Tongue (tissue), 1 donor: ENCODE measurements at regions not wholly inside any gene's neighbourhood (a gene's known extent, or its start where the extent isn't known, plus 50 kb on each side); places are given as distances from the start of the nearest gene placed in this dataset.

ENCODE experiments used
- DNase-seq: peaks from one replicate; pipeline ENCODE4 v3.0.0-alpha.2; 2015

DNA sequence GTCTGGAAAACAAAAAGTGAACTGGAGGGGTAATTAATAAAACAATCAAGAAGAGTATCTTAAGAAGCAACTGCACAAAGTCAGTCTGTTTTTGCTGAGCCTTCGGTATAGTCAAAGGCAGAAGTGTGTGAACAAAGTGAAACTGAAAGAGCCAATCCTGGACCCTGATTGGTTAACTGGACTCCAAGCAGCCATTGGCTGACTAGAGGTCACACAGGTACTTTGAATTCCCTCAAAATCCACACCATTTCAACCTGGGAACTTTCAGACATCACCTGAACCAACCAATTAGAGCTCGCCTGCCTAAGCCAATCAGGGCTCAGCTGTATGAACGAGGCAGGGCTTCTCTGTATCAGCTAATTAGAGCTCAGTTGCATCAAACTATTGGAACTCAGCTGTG lies 286.7 kb downstream of the TLE4 start:
- DNase-seq = no peak

DNA sequence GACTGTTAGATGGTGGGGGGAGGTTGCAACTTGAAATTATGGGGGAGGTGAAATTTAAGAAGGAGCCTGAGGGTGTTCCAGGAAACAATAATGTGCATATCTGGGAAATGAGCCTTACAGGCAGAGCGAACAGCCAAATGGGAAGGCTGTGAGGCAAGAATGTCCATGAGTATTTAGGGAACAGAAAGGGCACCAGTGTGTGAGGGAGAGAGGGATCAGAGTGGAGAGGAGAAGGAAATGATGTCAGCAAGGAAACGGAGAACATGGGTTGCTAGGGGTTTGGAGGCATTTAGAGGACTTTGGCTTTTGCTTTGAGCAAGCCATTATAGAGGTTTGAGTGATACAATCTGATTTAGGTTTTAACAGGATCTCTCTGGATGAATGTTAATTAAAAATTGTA lies 285.4 kb downstream of the TLE4 start:
- DNase-seq = no peak

DNA sequence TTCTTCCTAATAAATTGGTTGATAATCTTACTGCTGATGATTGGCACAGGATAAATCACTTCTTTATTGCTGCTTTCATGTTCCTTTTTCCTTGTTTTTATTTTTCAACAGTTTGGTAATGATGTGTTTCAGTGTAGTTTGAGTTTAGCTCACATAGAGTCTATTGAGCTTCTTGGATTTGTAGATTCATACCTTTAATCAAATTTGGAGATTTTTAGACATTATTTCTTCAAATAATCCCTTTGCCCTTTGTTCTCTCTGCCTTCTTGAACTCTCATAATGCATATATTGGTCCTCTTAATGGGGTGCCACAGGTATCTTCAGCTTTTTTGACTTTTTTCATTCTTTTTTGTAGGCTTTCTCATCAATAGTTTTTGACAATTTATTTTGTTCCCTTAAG lies 275.3 kb downstream of the TLE4 start:
- DNase-seq = no peak

DNA sequence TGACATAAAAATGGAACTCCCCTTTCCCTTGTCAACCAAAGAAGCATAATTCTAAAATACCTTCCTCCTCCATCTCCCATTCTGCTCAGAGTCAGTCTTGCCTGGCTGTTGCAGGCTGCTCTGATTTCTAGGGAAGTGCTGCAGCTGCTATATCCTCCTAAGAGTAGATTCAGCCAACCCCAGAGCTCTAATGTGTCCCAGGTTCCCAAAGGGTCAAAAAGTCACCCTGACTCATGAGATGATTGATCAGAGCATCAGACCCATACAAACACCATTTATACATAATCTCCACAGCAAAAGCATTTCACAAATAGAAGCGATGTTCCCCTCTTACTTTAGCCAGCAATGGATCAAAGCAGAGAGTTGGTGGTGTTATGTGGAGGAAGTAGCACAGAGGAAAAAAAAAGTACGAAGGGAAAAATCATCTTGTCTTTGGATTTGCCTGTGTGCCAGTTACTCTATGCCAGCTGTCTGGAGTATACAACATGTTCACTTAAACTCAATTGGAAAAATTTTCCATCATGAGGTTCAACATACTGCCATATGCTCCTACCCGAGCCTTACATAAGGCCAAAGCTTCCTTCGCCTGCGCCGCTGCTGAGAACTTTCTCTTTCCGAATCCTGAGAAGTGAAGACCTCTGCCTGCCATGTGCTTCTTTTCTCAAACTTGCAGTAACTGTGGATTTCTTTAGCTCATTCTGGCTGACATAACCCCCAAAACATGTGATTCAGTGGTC lies 258.0 kb downstream of the TLE4 start:
- no peak for DNase-seq

DNA sequence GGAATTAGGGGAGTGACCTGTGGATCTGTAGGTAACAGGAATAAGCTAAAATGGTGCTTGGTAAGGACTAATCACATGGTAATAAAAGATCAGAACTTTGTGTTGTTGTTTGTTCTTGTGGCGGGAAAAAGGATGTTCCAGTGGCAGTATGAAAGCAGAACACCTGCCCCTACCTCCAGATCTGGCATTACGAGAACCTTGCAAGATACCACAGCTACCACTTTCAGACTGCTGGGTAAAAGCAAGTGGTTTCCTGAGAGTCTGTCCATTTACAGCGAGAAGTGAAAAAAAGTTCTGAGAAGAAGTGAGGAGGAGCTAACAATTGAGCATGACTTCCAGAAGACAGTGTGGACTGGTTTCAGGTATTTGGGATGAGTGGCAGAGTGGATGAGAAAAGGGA lies 252.5 kb downstream of the TLE4 start:
- DNase-seq = no peak

DNA sequence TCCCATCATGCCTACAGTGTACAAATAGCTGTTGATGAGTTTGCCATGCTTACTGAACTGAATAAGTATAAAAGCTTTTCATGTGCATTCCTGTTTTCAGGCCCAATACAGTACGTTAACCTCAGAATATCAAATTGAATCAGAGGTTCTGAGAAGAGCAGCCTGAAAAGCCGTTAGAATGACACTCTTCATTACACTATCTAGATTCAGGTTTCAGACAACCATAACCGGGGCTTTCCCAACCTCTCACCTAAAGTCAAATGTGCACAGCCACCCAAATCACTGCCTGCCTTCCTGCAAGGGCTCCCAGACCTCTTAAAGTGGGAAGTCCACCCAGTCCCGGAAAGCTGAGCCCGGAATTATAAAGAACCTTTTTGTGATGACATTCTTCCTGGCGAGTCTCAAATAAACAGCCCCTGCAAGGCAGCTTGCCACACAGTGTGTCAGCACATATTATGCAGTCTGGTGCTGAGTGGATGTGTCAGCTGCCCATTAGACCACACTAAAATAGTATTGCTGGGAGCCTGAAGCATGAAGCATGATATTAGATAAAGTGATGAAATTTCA lies 245.8 kb downstream of the TLE4 start:
- peak; percentile 21 for DNase-seq

DNA sequence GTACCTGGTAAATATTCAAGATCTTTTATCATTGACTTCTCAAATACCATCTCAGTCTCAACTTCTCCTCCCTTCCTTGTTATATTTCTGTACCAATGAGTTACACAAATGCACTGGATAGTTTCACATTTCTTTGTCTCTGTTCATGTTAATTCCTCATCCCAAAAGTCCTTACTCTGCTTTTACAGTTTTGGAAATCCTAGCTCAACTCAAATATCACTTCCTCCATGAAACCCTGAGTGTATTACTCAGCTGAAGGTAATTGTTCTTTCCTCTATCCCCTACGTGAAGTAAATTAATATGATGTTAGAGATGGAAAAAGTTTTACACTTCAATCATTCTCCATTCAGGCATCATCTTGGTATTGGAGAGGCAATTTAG lies 241.5 kb downstream of the TLE4 start:
- no peak for DNase-seq

DNA sequence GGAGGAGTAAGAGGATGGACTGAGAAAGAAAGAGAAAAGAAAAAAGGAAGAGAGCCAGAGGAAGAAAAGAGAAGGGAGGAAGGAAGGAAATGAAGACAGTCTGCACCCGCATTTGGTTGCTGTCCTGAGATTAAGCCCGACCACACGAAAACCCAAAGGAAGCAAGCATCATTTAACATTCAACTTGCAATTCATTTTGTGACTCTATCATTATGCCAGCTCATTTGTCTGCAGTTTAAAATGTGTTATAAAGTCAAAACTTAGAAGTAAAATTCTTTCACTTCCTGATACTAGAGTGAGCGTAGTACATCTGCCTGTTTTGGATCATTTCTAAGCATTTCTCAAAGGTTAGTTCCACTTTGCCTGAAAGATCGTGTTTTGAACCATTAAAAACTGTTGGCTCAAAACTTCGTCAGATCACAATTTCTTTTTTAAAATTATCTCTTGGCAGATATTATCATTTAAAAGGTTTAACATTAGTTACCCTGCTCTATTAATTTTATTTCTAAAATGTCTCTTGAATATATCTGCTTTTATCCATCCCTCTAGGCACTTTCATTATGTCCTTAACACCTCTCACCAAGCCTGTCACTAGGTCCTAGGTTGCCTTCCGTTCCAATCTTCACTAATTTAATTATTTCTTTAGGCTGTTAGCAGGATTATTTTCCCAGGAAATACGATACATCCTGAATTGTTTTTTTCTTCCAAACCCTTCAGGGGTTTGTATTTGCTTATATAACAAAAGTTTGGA lies 240.9 kb downstream of the TLE4 start:
- DNase-seq = no peak

DNA sequence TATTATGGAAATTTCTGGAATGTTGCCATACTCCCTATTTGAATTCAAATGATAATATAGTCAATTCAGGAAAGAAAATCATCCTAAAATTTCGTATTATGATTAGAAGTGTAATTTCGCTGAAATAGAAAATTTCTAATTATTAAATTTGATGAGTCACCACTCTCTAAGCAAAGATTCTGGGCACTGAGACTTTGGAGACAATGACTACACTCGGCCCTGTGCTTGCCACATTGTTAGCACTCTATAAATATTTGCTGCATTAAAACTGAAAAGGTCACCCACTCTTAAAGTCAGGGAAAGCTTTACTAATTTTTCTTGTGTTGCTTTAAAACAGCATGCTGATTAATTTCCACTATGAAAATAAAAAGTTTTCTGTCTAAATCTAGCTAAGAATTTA lies 240.3 kb downstream of the TLE4 start:
- DNase-seq = no peak

DNA sequence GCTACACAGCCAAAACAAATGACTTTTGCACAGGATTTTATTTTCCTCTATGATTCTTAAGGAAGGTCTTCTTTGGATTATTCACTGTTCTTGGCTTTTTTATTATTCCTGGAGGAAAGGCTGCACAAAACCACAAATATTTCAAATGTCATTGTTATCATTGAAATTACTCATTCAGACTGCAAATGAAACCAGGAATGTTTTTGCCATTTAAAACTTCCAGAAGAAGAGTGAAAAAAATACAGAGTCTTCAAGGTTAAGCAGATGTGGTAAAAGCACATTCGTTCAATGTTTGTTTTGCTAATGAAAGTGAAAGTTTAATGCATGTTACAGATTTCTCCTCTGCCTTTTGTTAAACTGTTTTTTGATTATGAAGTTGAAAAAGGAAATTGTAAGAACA lies 238.2 kb downstream of the TLE4 start:
- no peak for DNase-seq

DNA sequence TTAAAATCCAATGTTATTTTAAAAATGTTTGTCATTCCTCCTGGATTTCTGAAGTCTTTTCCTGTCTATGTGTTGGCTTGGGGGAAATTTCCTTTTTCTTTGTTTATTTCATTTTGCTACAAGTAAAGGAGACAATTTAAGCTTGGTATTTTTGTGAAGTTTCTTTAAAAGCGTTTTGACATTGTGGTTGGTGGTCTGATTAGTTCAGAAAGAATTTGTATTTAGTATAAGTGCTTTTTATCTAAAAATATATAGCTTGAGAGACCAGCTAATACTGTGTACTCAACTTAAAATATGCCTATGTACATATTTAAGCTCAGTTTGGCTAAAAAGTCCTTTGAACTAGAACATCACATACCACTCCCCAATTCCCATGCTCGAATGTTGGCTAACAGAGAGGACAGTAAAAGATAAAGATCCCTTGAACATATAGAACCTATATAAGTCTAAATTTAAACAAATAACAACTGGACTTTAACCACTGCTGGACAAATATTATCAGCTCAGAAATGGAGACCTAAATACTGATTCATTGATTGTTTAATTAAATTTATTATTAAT lies 237.6 kb downstream of the TLE4 start:
- DNase-seq = no peak

DNA sequence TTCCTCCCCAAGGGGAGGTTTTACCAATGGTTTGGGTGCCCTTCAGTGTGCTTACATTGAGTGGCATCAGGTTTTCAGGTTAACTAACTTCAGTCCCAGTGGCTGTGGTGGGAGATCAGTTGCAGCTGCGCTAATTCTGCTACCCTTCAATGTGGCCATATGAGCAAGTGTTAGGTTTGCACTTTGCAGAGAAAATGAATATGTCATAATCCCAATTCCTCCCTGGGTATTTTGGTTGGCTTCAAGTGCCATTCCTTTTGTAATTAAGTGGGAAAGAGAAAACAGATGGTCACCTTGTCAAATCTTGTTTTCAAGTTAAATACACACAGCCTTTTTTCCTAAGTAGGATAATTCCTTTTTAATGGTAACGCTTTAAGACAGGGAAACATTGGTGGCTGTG lies 236.2 kb downstream of the TLE4 start:
- DNase-seq = no peak

DNA sequence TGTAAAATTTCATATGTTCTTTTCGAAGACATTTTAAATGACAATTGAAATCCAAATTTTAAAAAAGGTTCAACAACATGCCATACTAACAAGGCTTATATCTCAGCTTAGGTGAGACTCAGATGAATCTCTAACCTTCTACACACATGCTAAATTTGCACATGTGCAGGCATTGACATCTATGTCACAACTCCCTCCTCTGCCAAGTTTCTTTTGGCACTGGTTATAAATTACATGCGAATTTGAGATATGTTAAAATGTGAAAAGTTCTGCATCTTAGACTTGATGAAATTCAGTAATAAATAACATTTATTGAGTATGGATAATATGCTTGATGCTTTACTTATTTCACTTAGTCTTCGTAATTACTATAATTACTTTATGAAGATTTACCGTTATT lies 234.3 kb downstream of the TLE4 start:
- DNase-seq = peak; percentile 33

DNA sequence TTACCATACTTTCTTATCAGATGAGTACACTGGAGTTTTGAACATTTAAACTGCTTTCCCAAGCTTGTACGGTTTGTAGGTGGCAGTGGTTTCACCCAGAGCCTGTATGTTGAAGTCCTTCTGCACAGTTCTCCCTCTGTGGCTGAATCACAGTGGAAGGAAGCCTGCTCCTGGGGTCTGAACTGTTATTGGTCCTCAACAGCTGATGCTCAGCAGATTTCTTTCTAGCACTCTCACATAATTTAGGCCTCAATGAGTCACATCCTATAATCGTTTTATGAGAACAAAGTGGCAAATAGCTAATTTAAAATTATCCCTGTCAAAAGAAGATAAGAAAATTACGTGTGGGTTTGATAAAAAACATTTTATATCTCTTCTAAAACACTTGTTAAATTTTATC lies 229.7 kb downstream of the TLE4 start:
- DNase-seq = no peak

DNA sequence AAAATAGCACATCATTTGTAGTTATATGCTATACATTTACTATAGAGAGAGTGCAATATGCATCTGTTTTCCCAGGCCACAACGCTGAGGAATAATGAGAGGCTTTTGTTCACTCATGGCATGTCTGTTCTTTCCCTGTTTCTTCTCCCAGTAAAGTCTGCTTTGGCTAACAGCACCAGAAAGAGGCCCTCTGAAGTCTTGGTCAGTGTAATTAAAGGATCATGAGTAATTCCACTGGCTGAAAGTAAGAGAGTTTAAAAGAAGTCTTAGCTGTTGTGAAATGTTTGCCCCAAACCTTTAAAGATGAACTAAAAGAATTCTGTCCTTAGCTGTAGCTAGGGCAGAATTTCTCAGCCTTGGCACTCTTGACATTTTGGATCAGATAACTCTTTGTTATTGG lies 228.8 kb downstream of the TLE4 start:
- peak; percentile 49 for DNase-seq

DNA sequence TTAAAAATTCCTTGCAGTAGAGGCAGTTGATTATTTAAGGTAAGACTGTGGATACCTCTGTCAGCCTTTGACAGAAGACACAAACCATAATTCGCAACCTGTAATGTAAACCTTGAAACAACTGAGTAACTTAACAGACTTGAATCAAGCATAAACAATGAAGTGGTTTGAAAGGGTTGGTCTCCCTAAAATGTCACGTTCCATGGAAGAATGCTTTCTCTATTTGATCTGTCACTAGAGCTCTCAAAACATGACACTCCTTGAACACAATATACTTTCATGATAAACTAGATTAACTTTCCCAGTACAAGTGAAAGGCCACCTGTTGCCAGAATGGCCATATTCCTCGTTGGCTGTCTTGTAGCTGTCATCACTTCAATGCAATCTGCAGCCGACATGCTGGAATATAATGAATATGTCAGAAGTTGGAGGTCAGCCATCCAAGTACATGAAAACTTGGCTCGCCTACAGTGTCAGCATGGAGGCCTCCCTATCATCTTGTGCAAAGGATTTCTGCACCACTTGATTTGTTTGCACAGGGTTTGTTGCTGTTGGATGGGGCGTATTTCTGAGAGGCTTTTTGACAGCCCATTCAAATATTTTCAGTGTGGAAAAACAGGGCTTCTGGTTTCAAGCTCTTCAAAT lies 228.0 kb downstream of the TLE4 start:
- peak; percentile 96 for DNase-seq

DNA sequence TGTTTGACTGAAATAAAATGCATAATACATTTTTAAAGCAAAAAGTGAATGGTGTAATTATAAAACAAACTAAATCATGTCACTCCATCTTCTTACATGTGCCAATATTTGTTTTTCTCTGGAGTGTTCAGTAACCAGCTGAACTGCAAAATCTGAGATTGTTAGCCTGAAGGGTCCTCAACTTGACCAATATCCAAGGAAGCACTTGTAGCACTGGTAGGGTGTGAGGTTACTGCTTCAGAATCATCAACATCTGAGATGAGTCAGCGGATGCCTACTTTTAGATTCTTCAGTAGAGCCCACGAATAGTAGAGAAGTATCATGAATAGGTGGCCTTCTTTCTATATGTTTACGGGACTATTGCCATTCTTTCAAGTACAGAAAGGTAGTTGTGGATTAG lies 226.7 kb downstream of the TLE4 start:
- DNase-seq = no peak

DNA sequence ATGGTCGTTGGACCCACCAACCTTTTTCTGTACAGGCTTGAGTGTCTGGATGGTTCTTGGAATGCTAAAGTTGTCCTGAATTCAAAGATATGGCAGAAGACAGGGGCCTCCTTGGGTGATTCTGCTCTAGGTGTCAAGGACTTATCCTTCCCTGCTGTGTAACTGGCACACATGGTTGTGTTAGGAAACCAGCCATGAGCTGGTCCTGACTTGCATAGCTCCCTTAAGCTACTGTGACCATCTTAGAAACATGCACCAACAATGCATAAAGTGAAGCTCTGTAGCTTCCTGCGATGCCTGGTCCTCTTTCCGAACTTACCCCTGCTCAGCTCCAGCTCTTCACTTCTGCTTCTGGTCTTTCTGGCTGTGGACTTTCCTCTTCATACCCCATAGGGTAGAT lies 224.6 kb downstream of the TLE4 start:
- no peak for DNase-seq

DNA sequence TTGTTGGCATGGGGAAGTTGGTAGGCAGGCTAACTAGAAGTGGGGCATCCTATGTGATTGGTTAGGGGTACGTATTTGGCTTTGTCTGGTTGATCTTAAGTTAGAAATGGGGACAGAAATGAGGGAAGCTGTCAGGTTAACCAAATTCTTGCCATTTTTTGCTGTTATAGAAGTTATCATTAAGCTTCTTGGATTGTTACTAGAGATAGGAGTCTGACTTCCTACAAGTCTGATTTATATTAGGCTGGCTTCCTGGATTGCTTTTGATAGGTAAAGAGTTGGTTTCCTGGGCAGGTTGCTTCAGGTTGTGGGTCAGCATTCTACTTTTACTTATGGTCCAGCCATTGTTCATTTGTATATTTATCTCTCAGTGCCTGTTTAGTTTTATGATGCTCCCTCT lies 216.9 kb downstream of the TLE4 start:
- no peak for DNase-seq

DNA sequence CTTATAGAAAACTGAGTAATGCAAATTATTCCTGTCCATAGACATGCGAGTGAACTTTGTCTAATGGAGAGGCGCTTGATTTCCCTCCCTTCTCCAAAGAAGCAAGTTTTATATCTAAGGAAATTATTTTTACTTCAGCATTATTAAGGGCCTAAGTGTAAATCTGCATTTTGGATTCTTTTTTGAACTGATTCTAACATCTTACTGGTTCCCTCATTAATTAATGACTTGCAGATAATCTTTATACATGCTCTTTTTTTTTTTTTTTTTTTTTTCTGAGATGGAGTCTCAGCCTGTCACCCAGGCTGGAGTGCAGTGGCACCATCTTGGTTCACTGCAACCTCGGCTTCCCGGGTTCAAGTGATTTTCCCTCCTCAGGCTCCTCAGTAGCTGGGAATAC lies 209.5 kb downstream of the TLE4 start:
- no peak for DNase-seq

DNA sequence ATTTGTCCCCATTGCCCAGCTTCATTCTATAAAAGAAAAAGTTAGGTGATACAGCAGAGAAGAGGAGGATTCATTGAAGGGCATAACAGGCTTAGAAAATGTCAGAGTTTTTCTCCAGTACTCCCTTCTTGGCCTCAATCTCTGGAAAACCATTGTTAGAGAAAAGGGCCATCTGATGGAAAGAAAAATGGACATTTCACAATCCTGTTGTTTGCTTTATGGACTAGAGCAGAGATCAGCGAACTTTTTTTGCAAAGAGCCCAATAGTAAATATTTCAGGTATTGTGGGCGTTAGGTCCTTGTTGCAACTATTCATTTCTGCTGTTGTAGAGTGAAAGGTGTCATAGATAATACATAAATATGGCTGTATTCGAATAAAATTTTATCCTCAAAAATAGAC lies 208.8 kb downstream of the TLE4 start:
- DNase-seq = no peak

DNA sequence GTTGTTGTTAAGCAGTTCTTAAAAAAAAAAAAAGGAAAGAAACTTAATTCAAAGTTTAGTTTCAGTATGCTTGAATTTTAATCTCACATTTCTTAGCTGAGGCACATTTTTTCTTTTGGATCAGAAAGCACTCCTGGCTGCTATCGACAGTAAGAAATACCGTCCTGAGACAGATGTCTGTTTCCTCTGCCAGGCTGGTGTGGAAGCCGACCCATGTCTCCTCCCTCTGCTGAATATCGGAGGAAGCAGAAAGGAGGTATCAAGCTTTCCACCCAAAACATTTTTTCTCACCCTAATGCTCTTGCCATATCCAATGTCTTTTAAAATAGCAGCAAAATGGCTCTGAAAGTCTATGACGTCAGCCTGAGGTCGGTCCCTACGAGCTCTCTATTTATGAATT lies 208.1 kb downstream of the TLE4 start:
- no peak for DNase-seq

DNA sequence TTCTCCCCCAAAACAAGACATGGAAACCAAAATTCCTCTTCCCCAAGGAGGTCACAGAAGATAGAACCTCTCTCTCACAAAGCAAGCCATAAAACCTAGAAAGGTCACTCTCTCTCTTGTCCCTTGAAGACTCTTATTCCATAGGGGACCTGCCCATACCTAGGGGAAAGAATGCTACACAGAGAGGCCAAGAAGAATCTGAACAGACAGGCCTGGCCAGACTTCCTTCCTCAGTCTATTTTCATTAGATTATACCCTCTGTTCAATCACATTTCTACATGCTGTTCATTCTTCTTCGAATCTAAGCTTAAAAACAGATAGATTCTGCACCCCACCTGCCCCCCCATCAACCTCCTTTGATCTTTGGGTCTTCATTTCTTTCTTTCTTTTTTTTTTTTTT lies 206.8 kb downstream of the TLE4 start:
- DNase-seq = no peak
